Thyroid gland (tissue), 4 donors: ENCODE measurements at regions not wholly inside any gene's neighbourhood (a gene's known extent, or its start where the extent isn't known, plus 50 kb on each side); places are given as distances from the start of the nearest gene placed in this dataset.

Experiments used
- DNase-seq, 2 donors: peaks; one replicate each; pipeline ENCODE4 v3.0.0-alpha.2; 2019
- H3K27ac ChIP-seq, 3 donors: fragments of 200-600 bp; sonication (generic); 1 replicate in 2 of 3; 2 replicates in 1 of 3; pipeline ENCODE4 v1.5.1; 2016 to 2019; ENCODE audit warnings: mild to moderate bottlenecking in 1 of 3, moderate library complexity in 1 of 3
- H3K27me3 ChIP-seq: fragments of 200-600 bp; sonication (generic); one replicate; pipeline ENCODE4 v1.5.1; 2019
- H3K36me3 ChIP-seq, 2 donors: fragments of 200-600 bp; sonication (generic); one replicate each; pipeline ENCODE4 v1.5.1; 2016 to 2019
- H3K4me1 ChIP-seq, 2 donors: fragments of 200-600 bp; sonication (generic); one replicate each; pipeline ENCODE4 v1.5.1; 2017 to 2019
- H3K4me3 ChIP-seq, 3 donors: fragments of 200-600 bp; sonication (generic); replicated peaks in 1 of 3; 1 replicate in 2 of 3; 2 replicates in 1 of 3; pipeline ENCODE4 v1.5.1; 2016; ENCODE audit warnings: mild to moderate bottlenecking in 1 of 3
- H3K9me3 ChIP-seq: fragments of 200-600 bp; sonication (generic); one replicate; pipeline ENCODE4 v1.5.1; 2017
- POLR2A ChIP-seq, 2 donors: fragments of 450-650 bp; IDR thresholded peaks; one replicate each; pipeline ENCODE4 v1.6.1; 2017; ENCODE audit warnings: antibody characterized with exemption in 2 of 2, mild to moderate bottlenecking in 2 of 2, moderate library complexity in 1 of 2
- WGBS, 2 donors: methylation state at CpG; one replicate each; pipeline ENCODE4 v1.1.5; 2017; 5-methylcytosine and 5-hydroxymethylcytosine counted together
- intact Hi-C: fragments of 100-400 bp; cut with DNase I; formaldehyde crosslinking; loops from one replicate; pipeline ENCODE4 v1.15.1; 2023
- TF ChIP-seq, protein P1 (sequence below), 6 experiments: fragments of 200-600 bp in 3 of 6; fragments of 450-650 bp in 3 of 6; sonication (generic) in 3 of 6; IDR thresholded peaks; one replicate each; pipeline ENCODE4 v1.5.1; 2016 to 2019; ENCODE audit warnings: antibody characterized with exemption in 6 of 6, mild to moderate bottlenecking in 2 of 6, inconsistent platforms in 1 of 6, moderate library complexity in 1 of 6

GRCh38 chr10:59587083-59587755 lies 122.4 kb downstream of the SLC16A9 start:
- intact Hi-C loops, result no loop called here
- 79 to 82% methylated on average over 2 of the region's 2 CpGs for WGBS, 2 donors
- no peak overlapping the region for H3K4me3 ChIP-seq
- TF ChIP-seq, protein P1, sequence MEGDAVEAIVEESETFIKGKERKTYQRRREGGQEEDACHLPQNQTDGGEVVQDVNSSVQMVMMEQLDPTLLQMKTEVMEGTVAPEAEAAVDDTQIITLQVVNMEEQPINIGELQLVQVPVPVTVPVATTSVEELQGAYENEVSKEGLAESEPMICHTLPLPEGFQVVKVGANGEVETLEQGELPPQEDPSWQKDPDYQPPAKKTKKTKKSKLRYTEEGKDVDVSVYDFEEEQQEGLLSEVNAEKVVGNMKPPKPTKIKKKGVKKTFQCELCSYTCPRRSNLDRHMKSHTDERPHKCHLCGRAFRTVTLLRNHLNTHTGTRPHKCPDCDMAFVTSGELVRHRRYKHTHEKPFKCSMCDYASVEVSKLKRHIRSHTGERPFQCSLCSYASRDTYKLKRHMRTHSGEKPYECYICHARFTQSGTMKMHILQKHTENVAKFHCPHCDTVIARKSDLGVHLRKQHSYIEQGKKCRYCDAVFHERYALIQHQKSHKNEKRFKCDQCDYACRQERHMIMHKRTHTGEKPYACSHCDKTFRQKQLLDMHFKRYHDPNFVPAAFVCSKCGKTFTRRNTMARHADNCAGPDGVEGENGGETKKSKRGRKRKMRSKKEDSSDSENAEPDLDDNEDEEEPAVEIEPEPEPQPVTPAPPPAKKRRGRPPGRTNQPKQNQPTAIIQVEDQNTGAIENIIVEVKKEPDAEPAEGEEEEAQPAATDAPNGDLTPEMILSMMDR (IDR thresholded peaks at IDR 0.05), result no peak
- TF ChIP-seq POLR2A (IDR thresholded peaks at IDR 0.05), result no peak
- no peaks in the 10 kb centered on the region for H3K4me1 ChIP-seq
- DNase-seq, result no peak
- H3K9me3 ChIP-seq, result no peaks in the 10 kb centered on the region
- no peaks in the 10 kb centered on the region for H3K27me3 ChIP-seq
- H3K27ac ChIP-seq, result no peak overlapping the region
- no peaks in the 10 kb centered on the region for H3K36me3 ChIP-seq

- 74 to 89% methylated on average over 2 of the region's 2 CpGs for WGBS, 2 donors
- intact Hi-C loops, result no loop called here
Observed at GRCh38 chr10:59586407-59586891, 123.2 kb downstream of the SLC16A9 start.

GRCh38 chr10:59585046-59585700 lies 124.5 kb downstream of the SLC16A9 start:
- H3K9me3 ChIP-seq, result no peaks in the 10 kb centered on the region
- no peaks in the 10 kb centered on the region for H3K36me3 ChIP-seq
- 84 to 87% methylated on average over 4 of the region's 4 CpGs for WGBS, 2 donors
- no peaks in the 10 kb centered on the region for H3K4me1 ChIP-seq
- TF ChIP-seq, protein P1 (IDR thresholded peaks at IDR 0.05), result no peak
- TF ChIP-seq POLR2A (IDR thresholded peaks at IDR 0.05), result no peak
- no peak overlapping the region for H3K27ac ChIP-seq
- intact Hi-C loops, result no loop called here
- DNase-seq, result no peak
- no peak overlapping the region for H3K4me3 ChIP-seq
- H3K27me3 ChIP-seq, result no peaks in the 10 kb centered on the region

More at GRCh38 chr10:59586407-59586891, 123.2 kb downstream of the SLC16A9 start:
- TF ChIP-seq POLR2A (IDR thresholded peaks at IDR 0.05), result no peak
- TF ChIP-seq, protein P1 (IDR thresholded peaks at IDR 0.05), result no peak
- Histone ChIP-seq H3K27me3 (no peaks in the 10 kb centered on the region), H3K4me1 (no peaks in the 10 kb centered on the region), H3K9me3 (no peaks in the 10 kb centered on the region), H3K36me3 (no peaks in the 10 kb centered on the region), H3K4me3 (no peak overlapping the region), H3K27ac (no peak overlapping the region)
- DNase-seq, result no peak

GRCh38 chr10:59582780-59583179 lies 126.9 kb downstream of the SLC16A9 start:
- H3K4me1 ChIP-seq, result no peaks in the 10 kb centered on the region
- TF ChIP-seq, protein P1 (IDR thresholded peaks at IDR 0.05), result no peak
- TF ChIP-seq POLR2A (IDR thresholded peaks at IDR 0.05), result no peak
- no peak overlapping the region for H3K4me3 ChIP-seq
- DNase-seq, result no peak
- H3K9me3 ChIP-seq, result no peaks in the 10 kb centered on the region
- 87 to 92% methylated on average over 3 of the region's 3 CpGs for WGBS, 2 donors
- intact Hi-C loops, result no loop called here
- no peaks in the 10 kb centered on the region for H3K36me3 ChIP-seq
- no peaks in the 10 kb centered on the region for H3K27me3 ChIP-seq
- H3K27ac ChIP-seq, result no peak overlapping the region

GRCh38 chr10:59582058-59582457 lies 127.6 kb downstream of the SLC16A9 start:
- no peak for DNase-seq
- WGBS, 2 donors, result 71 to 76% methylated on average over 3 of the region's 3 CpGs
- Histone ChIP-seq H3K27ac (no peak overlapping the region), H3K4me3 (no peak overlapping the region), H3K4me1 (no peaks in the 10 kb centered on the region), H3K9me3 (no peaks in the 10 kb centered on the region), H3K36me3 (no peaks in the 10 kb centered on the region), H3K27me3 (no peaks in the 10 kb centered on the region)
- intact Hi-C loops, result no loop called here
- TF ChIP-seq, protein P1 (IDR thresholded peaks at IDR 0.05), result no peak
- TF ChIP-seq POLR2A (IDR thresholded peaks at IDR 0.05), result no peak
